ENCODE measurements at regions not wholly inside any gene's neighbourhood (a gene's known extent, or its start where the extent isn't known, plus 50 kb on each side); places are given as distances from the start of the nearest gene placed in this dataset.

DNA sequence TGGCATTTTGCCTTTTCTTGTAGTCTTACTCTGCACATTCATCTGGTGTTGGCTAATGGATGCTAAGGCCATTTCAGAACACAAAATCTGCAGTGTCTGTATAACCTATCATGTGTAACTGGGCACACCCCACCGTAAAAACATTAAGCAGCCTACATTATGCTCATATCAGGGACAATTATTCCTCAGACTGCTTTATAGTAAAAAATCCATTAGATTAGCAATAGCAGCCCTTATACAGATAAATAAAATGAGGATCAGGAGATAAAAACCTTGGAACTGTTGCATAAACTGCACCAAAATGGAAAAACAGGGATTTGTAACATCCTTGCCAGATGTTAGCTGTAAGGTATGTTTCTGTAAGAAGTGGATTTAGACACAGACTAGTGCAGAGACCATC lies 288.8 kb downstream of the HS3ST1 start:
- Mint-ChIP-seq H3K27ac (no peak overlapping the region), H3K4me3 (no peak overlapping the region), H3K36me3 (ENCODE audit: low read depth) (peaks cover 19% of the 10 kb centered on the region), H3K27me3 (ENCODE audit: insufficient read depth) (no peaks in the 10 kb centered on the region), H3K4me1 (no peaks in the 10 kb centered on the region), H3K9me3 (peaks cover 10% of the 10 kb centered on the region)
- H3K4me3 ChIP-seq (ENCODE audit: low read length): no peak overlapping the region
- H3K27ac ChIP-seq (ENCODE audit: low read depth, low read length): no peak overlapping the region
- TF ChIP-seq, protein P1, sequence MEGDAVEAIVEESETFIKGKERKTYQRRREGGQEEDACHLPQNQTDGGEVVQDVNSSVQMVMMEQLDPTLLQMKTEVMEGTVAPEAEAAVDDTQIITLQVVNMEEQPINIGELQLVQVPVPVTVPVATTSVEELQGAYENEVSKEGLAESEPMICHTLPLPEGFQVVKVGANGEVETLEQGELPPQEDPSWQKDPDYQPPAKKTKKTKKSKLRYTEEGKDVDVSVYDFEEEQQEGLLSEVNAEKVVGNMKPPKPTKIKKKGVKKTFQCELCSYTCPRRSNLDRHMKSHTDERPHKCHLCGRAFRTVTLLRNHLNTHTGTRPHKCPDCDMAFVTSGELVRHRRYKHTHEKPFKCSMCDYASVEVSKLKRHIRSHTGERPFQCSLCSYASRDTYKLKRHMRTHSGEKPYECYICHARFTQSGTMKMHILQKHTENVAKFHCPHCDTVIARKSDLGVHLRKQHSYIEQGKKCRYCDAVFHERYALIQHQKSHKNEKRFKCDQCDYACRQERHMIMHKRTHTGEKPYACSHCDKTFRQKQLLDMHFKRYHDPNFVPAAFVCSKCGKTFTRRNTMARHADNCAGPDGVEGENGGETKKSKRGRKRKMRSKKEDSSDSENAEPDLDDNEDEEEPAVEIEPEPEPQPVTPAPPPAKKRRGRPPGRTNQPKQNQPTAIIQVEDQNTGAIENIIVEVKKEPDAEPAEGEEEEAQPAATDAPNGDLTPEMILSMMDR (conservative IDR thresholded peaks at IDR 0.05): no peak
- H3K36me3 ChIP-seq (ENCODE audit: control insufficient read depth, insufficient read depth, low read length): no peaks in the 10 kb centered on the region
- no peak overlapping the region for H3K9ac ChIP-seq (ENCODE audit: extremely low read depth, low read length, poor library complexity, severe bottlenecking)
- H3K27me3 ChIP-seq (ENCODE audit: control insufficient read depth, insufficient read depth, low read length, poor library complexity, severe bottlenecking): no peaks in the 10 kb centered on the region
- 100% methylated on average over 1 of the region's 1 CpG for WGBS, 2 experiments (ENCODE audit: insufficient coverage in 1 of 2, insufficient read length in 1 of 2)
- no peak for DNase-seq
- no peaks in the 10 kb centered on the region for H3K9me3 ChIP-seq (ENCODE audit: control insufficient read depth, low read length)
- no peaks in the 10 kb centered on the region for H3K4me1 ChIP-seq (ENCODE audit: control insufficient read depth, insufficient read depth, low read length)

DNA sequence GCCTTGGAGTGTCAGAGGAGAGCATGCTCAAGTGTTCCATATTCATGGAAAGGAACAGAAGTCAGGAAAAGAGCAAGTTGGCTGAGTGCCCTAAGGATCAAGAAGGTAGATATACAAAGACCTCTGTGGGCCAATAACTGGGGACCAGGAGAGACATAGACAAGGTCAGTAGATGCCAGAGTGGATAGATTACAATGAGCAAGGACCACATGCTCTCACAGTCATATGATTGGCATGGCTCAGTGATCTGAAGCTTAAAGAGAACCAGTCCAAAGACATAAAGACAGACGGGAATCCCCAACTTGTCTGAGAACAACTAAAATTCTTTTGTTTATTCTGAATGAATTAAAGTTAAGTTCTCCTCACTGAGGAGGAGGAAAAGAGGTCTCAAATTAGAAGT lies 289.7 kb downstream of the HS3ST1 start:
- no peak for DNase-seq
- Histone ChIP-seq H3K36me3 (ENCODE audit: control insufficient read depth, insufficient read depth, low read length) (no peaks in the 10 kb centered on the region), H3K27me3 (ENCODE audit: control insufficient read depth, insufficient read depth, low read length, poor library complexity, severe bottlenecking) (no peaks in the 10 kb centered on the region), H3K4me3 (ENCODE audit: low read length) (no peak overlapping the region), H3K4me1 (ENCODE audit: control insufficient read depth, insufficient read depth, low read length) (no peaks in the 10 kb centered on the region), H3K9ac (ENCODE audit: extremely low read depth, low read length, poor library complexity, severe bottlenecking) (no peak overlapping the region), H3K27ac (ENCODE audit: low read depth, low read length) (no peak overlapping the region), H3K9me3 (ENCODE audit: control insufficient read depth, low read length) (no peaks in the 10 kb centered on the region)
- Mint-ChIP-seq H3K36me3 (ENCODE audit: low read depth) (peaks cover 19% of the 10 kb centered on the region), H3K4me1 (no peaks in the 10 kb centered on the region), H3K27me3 (ENCODE audit: insufficient read depth) (no peaks in the 10 kb centered on the region), H3K9me3 (peaks cover 10% of the 10 kb centered on the region), H3K27ac (no peak overlapping the region), H3K4me3 (no peak overlapping the region)
- WGBS, 2 experiments (ENCODE audit: insufficient coverage in 1 of 2, insufficient read length in 1 of 2): 100% methylated on average over 1 of the region's 1 CpG; no CpG with 5 or more reads in 1 of the 2 experiments
- TF ChIP-seq, protein P1 (conservative IDR thresholded peaks at IDR 0.05): no peak

DNA sequence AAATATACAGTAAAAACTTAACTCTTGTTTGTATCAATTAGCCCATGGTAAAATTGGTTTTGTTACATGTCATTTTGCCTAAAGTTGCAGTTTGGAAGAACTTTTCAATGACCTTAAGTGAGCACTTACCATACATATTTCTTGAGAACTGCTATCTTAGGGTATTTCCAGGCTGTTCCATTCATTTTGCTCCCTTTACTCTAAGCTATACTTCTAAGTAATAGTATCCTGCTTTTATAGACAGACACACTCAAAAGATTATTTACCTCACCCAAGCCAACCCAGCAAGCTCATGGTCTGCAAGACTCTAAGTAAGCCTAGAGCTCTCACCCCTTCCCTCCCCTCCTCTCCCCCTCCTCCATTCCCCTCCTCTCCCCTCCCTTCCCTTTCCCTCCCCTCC lies 294.0 kb downstream of the HS3ST1 start:
- peaks cover 6% of the 10 kb centered on the region for H3K9me3 Mint-ChIP-seq
- Histone ChIP-seq H3K4me1 (ENCODE audit: control insufficient read depth, insufficient read depth, low read length) (no peaks in the 10 kb centered on the region), H3K27ac (ENCODE audit: low read depth, low read length) (no peak overlapping the region), H3K27me3 (ENCODE audit: control insufficient read depth, insufficient read depth, low read length, poor library complexity, severe bottlenecking) (no peaks in the 10 kb centered on the region), H3K4me3 (ENCODE audit: low read length) (no peak overlapping the region), H3K36me3 (ENCODE audit: control insufficient read depth, insufficient read depth, low read length) (no peaks in the 10 kb centered on the region), H3K9me3 (ENCODE audit: control insufficient read depth, low read length) (peaks cover 6% of the 10 kb centered on the region), H3K9ac (ENCODE audit: extremely low read depth, low read length, poor library complexity, severe bottlenecking) (no peak overlapping the region)
- no peaks in the 10 kb centered on the region for H3K27me3 Mint-ChIP-seq (ENCODE audit: insufficient read depth)
- DNase-seq: no peak
- TF ChIP-seq, protein P1 (conservative IDR thresholded peaks at IDR 0.05): no peak
- H3K4me1 Mint-ChIP-seq: no peaks in the 10 kb centered on the region
- no peak overlapping the region for H3K4me3 Mint-ChIP-seq
- H3K36me3 Mint-ChIP-seq (ENCODE audit: low read depth): peaks cover 11% of the 10 kb centered on the region
- H3K27ac Mint-ChIP-seq: no peak overlapping the region
